ENCODE measurements at regions not wholly inside any gene's neighbourhood (a gene's known extent, or its start where the extent isn't known, plus 50 kb on each side); places are given as distances from the start of the nearest gene placed in this dataset.
A peak's percentile ranks its signal among the peaks of the same experiment; 100 is the strongest.
"Not testable (repeated sequence)": the region's sequence is repeated elsewhere in the genome, so short reads cannot be mapped to it uniquely, and the experiment has no call there.

DNA sequence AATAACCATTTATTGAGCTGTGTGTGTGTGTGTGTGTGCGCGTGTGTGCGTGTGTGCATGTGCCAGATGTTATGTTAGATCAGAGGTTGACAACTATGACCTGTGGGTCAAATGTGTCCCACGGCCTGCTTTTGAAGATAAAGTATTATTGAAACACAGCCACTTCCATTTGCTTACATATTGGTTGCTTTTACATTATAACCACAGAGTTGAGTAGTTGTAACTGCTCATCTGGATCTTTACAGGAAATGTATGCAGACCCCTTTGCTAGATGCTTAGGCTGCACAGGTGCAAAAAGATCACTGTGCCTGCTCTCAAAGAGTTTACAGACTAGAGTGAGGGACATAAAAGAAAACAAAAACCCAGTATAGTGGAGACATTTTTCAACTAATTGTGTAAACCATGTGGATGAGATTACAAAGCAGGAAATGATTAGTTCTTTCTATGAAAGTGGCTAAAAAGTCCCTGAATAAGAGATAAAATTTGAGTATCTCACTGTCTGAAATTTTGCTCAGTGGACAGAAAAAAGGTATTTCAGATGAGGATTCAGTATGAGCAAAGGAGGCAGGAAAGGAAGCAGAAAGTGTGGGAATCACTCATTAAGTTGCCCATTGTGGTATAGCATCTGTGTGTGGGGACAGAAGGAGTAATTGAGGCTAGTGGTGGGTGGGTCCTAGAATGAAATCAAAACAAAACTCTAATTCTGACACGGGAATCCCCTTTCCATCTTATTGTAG, 188.4 kb downstream of the PAH start:
- DNase-seq (ENCODE audit: low read depth in 2 of 2) = no peak

GRCh38 chr12:102726686-102727085, 190.4 kb downstream of the PAH start:
- no peak for DNase-seq (ENCODE audit: low read depth in 2 of 2)

- DNase-seq (ENCODE audit: low read depth in 2 of 2) = no peak
Measured at GRCh38 chr12:102722147-102722546, 194.9 kb downstream of the PAH start.

DNA sequence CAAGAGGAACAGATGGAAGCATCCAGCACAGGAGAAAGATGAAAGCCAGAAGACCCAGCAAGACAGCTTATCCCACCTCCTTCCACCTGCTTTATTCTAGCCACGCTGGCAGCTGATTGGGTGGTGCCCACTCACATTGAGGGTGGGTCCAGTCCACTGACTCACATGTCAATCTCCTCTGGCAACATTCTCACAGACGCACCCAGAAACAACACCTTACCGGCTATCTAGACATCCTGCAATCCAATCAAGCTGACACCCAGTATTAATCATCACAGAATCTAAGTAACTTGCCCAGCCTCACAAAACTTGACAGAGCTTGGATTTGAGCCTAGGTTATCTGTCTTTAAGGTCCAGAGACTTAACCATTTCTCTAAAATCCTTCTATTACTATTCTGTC, 208.9 kb downstream of the PAH start:
- DNase-seq (ENCODE audit: low read depth in 2 of 2) = no peak

GRCh38 chr12:102702447-102703114, 214.5 kb downstream of the PAH start:
- peak; percentile 3 to 13 for DNase-seq (ENCODE audit: low read depth in 2 of 2)

GRCh38 chr12:102696045-102696444, 215.7 kb upstream of the IGF1 start:
- DNase-seq (ENCODE audit: low read depth in 2 of 2) = no peak

GRCh38 chr12:102694903-102695302, 214.5 kb upstream of the IGF1 start:
- no peak for DNase-seq (ENCODE audit: low read depth in 2 of 2)

- DNase-seq (ENCODE audit: low read depth in 2 of 2) = no peak
Measured at GRCh38 chr12:102691773-102692555, 211.6 kb upstream of the IGF1 start.

- no peak for DNase-seq (ENCODE audit: low read depth in 2 of 2)
Measured at GRCh38 chr12:102690253-102690652, 209.9 kb upstream of the IGF1 start.

DNA sequence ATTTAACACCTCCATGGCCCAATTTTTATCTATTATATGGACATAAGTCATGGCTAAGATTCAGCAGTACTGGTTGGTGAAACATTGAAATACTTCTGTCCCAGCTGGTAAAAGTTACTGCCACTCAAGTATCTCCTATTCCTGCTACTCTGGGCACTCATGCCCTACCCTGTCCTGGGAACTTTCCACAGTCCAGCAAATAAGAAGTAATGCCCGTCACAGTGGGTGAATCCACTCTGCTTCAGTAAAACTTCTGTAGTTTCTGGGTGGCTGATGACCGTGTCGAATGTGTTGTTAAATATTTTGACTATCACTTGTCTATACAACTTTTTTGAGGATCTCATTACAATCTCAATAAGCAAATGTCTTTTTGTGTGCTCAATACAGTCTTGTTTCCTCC, 209.3 kb upstream of the IGF1 start:
- DNase-seq (ENCODE audit: low read depth in 2 of 2) = no peak

- no peak for DNase-seq (ENCODE audit: low read depth in 2 of 2)
Measured at GRCh38 chr12:102687523-102687922, 207.2 kb upstream of the IGF1 start.

- no peak for DNase-seq (ENCODE audit: low read depth in 2 of 2)
Measured at GRCh38 chr12:102685841-102686240, 205.5 kb upstream of the IGF1 start.

DNA sequence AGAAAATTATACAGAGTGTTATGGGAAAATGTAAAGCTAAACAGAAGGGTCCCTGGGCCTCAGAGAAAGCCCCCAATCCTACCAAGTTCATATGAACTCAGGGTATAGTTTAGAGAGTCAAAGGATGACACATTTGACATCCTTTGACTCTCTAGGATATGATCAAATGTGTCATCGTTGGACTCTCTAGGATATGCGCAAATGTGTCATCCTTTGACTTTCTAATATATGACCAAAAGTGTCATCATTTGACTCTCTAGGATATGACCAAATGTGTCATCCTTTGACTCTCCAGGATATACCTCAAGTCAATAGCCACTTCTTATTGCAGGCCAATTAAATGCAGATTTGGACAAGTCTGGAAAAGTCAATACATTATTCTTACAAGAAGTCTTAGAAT, 204.8 kb upstream of the IGF1 start:
- DNase-seq (ENCODE audit: low read depth in 2 of 2) = no peak

DNA sequence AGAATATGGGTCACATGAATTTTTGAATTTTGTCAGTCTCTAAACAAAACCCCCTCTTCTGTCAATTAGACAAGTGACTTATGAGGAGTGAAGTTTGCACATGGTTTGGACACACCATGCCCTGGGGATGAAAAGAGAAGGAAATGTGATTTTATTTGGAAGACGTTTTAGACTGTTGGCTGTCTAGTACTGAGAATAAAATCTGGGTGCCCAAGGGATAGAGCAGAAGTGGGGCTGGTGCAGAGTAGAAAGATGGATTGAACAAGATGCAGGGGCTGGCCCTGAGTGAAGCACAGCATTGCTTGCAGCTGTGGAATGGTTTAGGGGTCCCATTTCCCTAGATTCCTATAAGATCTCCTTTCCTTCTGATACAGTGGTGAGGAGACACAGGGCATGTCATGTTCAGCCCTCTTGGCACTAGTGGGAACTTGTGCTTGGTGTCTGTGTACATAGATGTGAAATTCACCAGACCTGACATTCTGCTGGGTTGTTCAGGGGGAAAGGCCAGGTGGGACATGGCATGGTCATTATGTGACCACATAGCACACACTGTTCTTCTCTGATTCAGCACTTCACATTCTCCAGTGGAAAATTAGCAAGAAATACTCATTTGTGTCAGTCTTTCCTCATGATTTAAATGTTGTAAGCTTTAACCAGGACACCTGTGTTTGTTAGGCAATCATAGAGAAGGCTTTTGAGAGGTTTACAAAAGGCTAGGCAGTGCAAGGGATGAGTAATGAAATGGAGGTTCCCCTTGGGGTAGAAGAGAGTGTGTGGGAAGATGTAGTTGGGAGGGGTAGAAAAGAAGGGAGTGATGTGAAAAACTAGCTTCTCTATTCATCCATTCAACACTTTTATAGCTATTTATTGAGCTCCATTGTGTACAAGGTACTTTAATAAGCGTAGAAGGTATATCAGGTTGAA, 202.3 kb upstream of the IGF1 start:
- DNase-seq (ENCODE audit: low read depth in 2 of 2) = no peak

DNA sequence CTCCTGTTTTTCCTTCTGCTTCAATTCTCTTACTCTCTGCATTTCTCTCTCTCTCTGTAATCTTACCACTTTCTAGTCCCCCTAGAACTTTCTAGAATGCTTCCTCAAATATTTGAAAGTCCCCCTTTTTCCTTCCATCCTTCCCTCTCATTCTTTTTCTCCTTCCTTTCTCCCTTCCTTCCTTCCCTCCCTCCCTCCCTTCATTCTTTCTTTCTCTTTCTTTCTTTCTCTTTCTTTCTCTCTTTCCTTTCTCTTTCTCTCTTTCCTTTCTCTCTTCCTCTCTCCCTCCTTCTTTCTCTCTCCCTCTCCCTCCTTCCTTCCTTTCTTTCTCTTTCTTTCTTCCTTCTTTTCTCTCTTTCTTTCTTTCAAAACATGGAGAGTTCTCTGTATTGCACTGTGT, 201.4 kb upstream of the IGF1 start:
- no peak for DNase-seq (ENCODE audit: low read depth in 2 of 2)

- no peak for DNase-seq (ENCODE audit: low read depth in 2 of 2)
Measured at GRCh38 chr12:102681309-102681708, 200.9 kb upstream of the IGF1 start.

- no peak for DNase-seq (ENCODE audit: low read depth in 2 of 2)
Measured at GRCh38 chr12:102680304-102680703, 199.9 kb upstream of the IGF1 start.

GRCh38 chr12:102676812-102677211, 196.4 kb upstream of the IGF1 start:
- no peak for DNase-seq (ENCODE audit: low read depth in 2 of 2)

- DNase-seq (ENCODE audit: low read depth in 2 of 2) = no peak
Measured at GRCh38 chr12:102675672-102676071, 195.3 kb upstream of the IGF1 start.

GRCh38 chr12:102673606-102674005, 193.2 kb upstream of the IGF1 start:
- DNase-seq (ENCODE audit: low read depth in 2 of 2) = no peak

GRCh38 chr12:102672212-102672611, 191.8 kb upstream of the IGF1 start:
- DNase-seq (ENCODE audit: low read depth in 2 of 2) = not testable (repeated sequence)

DNA sequence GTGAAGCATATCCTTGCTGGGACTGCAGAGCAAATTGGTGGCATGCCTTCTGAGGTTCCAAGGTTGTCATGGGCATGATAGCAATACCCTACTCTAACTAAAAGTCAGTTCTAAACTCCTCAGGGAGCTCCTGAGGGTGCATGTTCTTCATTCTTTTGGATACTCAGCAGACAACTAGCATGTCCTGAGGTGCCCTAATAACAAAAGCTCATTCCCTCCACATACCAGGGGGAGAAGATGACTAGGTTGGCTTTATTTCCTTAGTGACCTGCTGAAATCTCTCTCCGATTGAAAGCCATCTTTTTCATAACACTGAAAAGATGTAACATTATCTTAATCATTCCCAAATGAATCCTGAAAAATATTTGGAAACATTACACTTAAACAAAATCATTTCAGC, 188.7 kb upstream of the IGF1 start:
- no peak for DNase-seq (ENCODE audit: low read depth in 2 of 2)

Data from activated CD4-positive, alpha-beta T cell treated with anti-CD3 and anti-CD28 coated beads for 24 hours (primary cell).